Activated CD8-positive, alpha-beta T cell treated with anti-CD3 and anti-CD28 coated beads for 36 hours (primary cell): ENCODE measurements at regions not wholly inside any gene's neighbourhood (a gene's known extent, or its start where the extent isn't known, plus 50 kb on each side); places are given as distances from the start of the nearest gene placed in this dataset.
"Not testable (repeated sequence)": the region's sequence is repeated elsewhere in the genome, so short reads cannot be mapped to it uniquely, and the experiment has no call there.

Experiments
- ATAC-seq: fragments of 200-7000 bp; cut with Tn5 transposase; one replicate; pipeline ENCODE4 v1.10.0; 2021; ENCODE audit warnings: mild to moderate bottlenecking, moderate library complexity
- CTCF ChIA-PET: fragments of 350-600 bp; sonication (Branson Sonifier 250); formaldehyde crosslinking; loops from one replicate; lab custom pipeline; 2021; ENCODE audit warnings: antibody characterized with exemption; lab: Charles Lee
- POLR2A ChIA-PET: fragments of 350-600 bp; sonication (Branson Sonifier 250); formaldehyde crosslinking; loops from one replicate; lab custom pipeline; 2021; ENCODE audit warnings: antibody characterized with exemption; lab: Charles Lee
- DNase-seq: peaks from one replicate; pipeline ENCODE4 v3.0.0-alpha.2; 2020
- H3K27ac Mint-ChIP-seq: one replicate; pipeline ENCODE4 v1.8.0; 2021; ENCODE audit warnings: mild to moderate bottlenecking, mixed read lengths
- H3K27me3 Mint-ChIP-seq: one replicate; pipeline ENCODE4 v1.8.0; 2021; ENCODE audit warnings: mixed read lengths
- H3K36me3 Mint-ChIP-seq: one replicate; pipeline ENCODE4 v1.8.0; 2021; ENCODE audit warnings: low read depth, mixed read lengths
- H3K4me1 Mint-ChIP-seq: one replicate; pipeline ENCODE4 v1.8.0; 2021; ENCODE audit warnings: low read depth, mixed read lengths
- H3K4me3 Mint-ChIP-seq: one replicate; pipeline ENCODE4 v1.8.0; 2021; ENCODE audit warnings: mild to moderate bottlenecking, moderate library complexity, mixed read lengths
- H3K9me3 Mint-ChIP-seq: one replicate; pipeline ENCODE4 v1.8.0; 2021; ENCODE audit warnings: mixed read lengths
- intact Hi-C: fragments of 100-400 bp; cut with micrococcal nuclease; formaldehyde crosslinking; loops from one replicate; pipeline ENCODE4 v1.10.0; 2022
- TF ChIP-seq, protein P1 (sequence below): fragments of 200-600 bp; IDR thresholded peaks from one replicate; pipeline ENCODE4 v1.8.0; 2022; ENCODE audit warnings: antibody characterized with exemption, mild to moderate bottlenecking

DNA sequence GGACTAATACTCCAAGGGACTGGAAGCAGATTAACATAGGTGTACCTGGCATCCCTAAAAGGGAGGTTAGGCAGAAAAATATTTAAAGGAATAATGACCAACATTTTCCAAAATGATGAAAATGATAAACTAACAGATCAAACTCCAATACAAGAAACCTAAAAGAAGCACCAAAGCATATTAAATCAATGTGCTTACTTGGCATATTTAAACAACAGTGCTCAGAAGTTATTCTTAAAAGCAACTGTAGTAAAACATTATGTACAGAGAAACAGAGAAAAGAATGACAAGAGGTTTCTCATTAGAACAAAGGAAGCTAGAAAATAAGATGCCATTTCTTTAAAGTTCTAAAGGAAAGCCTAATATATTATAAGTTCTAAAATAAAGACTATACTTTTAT is 947.3 kb upstream of the TMEFF2 start:
- no peak overlapping the region for H3K4me3 Mint-ChIP-seq
- no peaks in the 10 kb centered on the region for H3K36me3 Mint-ChIP-seq
- H3K27me3 Mint-ChIP-seq = no peaks in the 10 kb centered on the region
- ChIA-PET POLR2A (no interaction called here), CTCF (no interaction called here)
- H3K27ac Mint-ChIP-seq = no peak overlapping the region
- intact Hi-C loops = no loop called here
- peaks cover 6% of the 10 kb centered on the region for H3K9me3 Mint-ChIP-seq
- TF ChIP-seq, protein P1, sequence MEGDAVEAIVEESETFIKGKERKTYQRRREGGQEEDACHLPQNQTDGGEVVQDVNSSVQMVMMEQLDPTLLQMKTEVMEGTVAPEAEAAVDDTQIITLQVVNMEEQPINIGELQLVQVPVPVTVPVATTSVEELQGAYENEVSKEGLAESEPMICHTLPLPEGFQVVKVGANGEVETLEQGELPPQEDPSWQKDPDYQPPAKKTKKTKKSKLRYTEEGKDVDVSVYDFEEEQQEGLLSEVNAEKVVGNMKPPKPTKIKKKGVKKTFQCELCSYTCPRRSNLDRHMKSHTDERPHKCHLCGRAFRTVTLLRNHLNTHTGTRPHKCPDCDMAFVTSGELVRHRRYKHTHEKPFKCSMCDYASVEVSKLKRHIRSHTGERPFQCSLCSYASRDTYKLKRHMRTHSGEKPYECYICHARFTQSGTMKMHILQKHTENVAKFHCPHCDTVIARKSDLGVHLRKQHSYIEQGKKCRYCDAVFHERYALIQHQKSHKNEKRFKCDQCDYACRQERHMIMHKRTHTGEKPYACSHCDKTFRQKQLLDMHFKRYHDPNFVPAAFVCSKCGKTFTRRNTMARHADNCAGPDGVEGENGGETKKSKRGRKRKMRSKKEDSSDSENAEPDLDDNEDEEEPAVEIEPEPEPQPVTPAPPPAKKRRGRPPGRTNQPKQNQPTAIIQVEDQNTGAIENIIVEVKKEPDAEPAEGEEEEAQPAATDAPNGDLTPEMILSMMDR = no peak
- no peak for ATAC-seq
- no peak for DNase-seq
- no peaks in the 10 kb centered on the region for H3K4me1 Mint-ChIP-seq

DNA sequence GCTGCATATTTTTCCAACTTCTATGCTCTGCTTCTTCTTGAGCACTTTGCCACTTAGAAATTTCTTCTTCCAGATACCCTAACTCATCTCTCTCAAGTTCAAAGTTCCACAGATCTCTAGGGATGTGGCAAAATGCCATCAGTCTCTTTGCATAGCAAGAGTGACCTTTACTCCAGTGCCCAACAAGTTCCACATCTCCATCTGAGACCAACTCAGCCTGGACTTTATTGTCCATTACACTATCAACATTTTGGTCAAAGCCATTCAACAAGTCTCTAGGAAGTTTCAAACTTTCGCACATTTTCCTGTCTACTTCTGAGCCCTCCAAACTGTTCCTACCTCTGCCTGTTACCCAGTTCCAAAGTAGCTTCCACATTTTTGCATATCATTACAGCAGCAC is 946.2 kb upstream of the TMEFF2 start:
- H3K27me3 Mint-ChIP-seq, H3K27ac Mint-ChIP-seq, H3K4me1 Mint-ChIP-seq, DNase-seq, intact Hi-C loops, H3K36me3 Mint-ChIP-seq, H3K9me3 Mint-ChIP-seq, POLR2A ChIA-PET, CTCF ChIA-PET, ATAC-seq, H3K4me3 Mint-ChIP-seq: not testable (repeated sequence)

DNA sequence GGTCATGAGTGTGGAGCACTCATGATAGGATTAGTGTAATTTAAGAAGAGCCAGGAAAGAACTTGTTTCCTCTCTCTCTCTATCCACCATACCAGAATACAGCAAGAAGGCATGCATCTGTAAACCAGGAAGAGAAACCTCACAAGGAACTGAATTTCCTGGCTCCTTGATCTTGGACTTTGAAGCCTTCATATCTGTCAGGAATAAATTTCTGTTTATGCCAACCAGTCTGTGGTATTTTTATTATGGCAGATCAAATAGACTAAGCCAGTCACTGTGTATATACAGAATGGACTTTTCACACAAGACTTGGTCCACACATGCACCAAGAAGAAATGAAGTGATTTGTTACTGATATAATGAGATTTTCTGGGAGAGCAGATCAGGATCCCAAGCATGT is 930.1 kb upstream of the TMEFF2 start:
- no peaks in the 10 kb centered on the region for H3K36me3 Mint-ChIP-seq
- POLR2A ChIA-PET = no interaction called here
- no peaks in the 10 kb centered on the region for H3K4me1 Mint-ChIP-seq
- DNase-seq (no peak), ATAC-seq (no peak)
- no peaks in the 10 kb centered on the region for H3K9me3 Mint-ChIP-seq
- TF ChIP-seq, protein P1 = no peak
- no peaks in the 10 kb centered on the region for H3K27me3 Mint-ChIP-seq
- no peak overlapping the region for H3K4me3 Mint-ChIP-seq
- intact Hi-C loops = no loop called here
- CTCF ChIA-PET = no interaction called here
- no peak overlapping the region for H3K27ac Mint-ChIP-seq

- Mint-ChIP-seq H3K27me3 (no peaks in the 10 kb centered on the region), H3K4me1 (no peaks in the 10 kb centered on the region), H3K9me3 (no peaks in the 10 kb centered on the region), H3K36me3 (no peaks in the 10 kb centered on the region), H3K4me3 (no peak overlapping the region), H3K27ac (no peak overlapping the region)
- TF ChIP-seq, protein P1 = no peak
- ChIA-PET CTCF (interaction anchor here (0.7 kb wide), 1 partner anchor 325 kb away, joined by 4 read pairs; no protein-coding TSS in a partner anchor), POLR2A (interaction anchor here (0.6 kb wide), 1 partner anchor 225 kb away, joined by 3 read pairs; no protein-coding TSS in a partner anchor)
- intact Hi-C loops = no loop called here
- no peak for DNase-seq
- no peak for ATAC-seq
Measured at GRCh38 chr2:193114827-193115226, 920.1 kb upstream of the TMEFF2 start.

DNA sequence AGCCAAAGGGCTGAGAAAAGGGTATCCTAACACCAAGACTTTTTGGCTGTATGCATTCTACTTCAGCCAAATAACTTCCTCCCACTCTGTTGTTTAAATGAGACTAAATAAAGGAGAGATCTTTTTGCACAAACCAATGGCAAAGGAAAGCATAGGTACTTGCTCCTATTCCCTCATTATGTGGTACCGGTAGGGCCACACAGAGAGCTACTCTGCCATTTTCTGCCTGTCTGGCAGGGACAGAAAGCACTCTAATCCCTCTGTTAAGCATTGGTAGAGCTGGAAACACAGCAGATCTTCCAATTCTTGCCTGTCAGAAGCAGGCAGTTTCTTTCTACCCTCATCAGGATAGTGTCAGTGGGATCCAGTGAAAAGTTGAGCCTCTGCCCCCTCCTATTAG is 918.3 kb upstream of the TMEFF2 start:
- H3K4me1 Mint-ChIP-seq = no peaks in the 10 kb centered on the region
- POLR2A ChIA-PET = no interaction called here
- DNase-seq (no peak), ATAC-seq (no peak)
- no peak overlapping the region for H3K27ac Mint-ChIP-seq
- TF ChIP-seq, protein P1 = no peak
- intact Hi-C loops = no loop called here
- CTCF ChIA-PET = no interaction called here
- no peaks in the 10 kb centered on the region for H3K27me3 Mint-ChIP-seq
- H3K4me3 Mint-ChIP-seq = no peak overlapping the region
- H3K9me3 Mint-ChIP-seq = peaks cover 1% of the 10 kb centered on the region
- H3K36me3 Mint-ChIP-seq = no peaks in the 10 kb centered on the region

GRCh38 chr2:193103064-193103463 is 908.3 kb upstream of the TMEFF2 start:
- Mint-ChIP-seq H3K27me3 (no peaks in the 10 kb centered on the region), H3K4me1 (no peaks in the 10 kb centered on the region), H3K36me3 (no peaks in the 10 kb centered on the region), H3K4me3 (no peak overlapping the region), H3K27ac (no peak overlapping the region), H3K9me3 (no peaks in the 10 kb centered on the region)
- DNase-seq (no peak), ATAC-seq (no peak)
- intact Hi-C loops = no loop called here
- TF ChIP-seq, protein P1 = no peak
- POLR2A ChIA-PET = no interaction called here
- CTCF ChIA-PET = no interaction called here
